NCI-H2171 (cell line): ENCODE measurements at regions not wholly inside any gene's neighbourhood (a gene's known extent, or its start where the extent isn't known, plus 50 kb on each side); places are given as distances from the start of the nearest gene placed in this dataset.

ENCODE experiments used
- DNase-seq: peaks from one replicate; lab custom pipeline; 2025; lab: John Stamatoyannopoulos, UW

DNA sequence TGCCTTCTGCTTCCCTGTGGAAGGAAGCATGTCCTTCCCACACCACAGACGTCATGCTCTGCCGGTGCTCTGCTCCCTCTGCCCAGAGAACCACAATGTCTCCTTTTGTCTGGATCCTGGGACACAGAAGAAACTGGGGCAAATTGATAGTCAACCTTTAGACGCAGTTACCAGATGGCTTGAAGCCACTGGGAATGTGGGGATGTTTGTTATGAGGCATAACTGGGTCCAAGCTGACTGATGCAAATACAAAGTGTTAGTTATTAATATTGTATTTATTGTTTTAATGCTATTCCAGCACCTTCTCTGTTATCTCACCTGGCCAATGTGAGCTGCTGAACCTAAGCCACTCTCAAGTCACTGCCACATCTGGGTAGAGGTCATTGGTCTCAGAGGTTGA lies 322.2 kb downstream of the SHANK2 start:
- DNase-seq: no peak

DNA sequence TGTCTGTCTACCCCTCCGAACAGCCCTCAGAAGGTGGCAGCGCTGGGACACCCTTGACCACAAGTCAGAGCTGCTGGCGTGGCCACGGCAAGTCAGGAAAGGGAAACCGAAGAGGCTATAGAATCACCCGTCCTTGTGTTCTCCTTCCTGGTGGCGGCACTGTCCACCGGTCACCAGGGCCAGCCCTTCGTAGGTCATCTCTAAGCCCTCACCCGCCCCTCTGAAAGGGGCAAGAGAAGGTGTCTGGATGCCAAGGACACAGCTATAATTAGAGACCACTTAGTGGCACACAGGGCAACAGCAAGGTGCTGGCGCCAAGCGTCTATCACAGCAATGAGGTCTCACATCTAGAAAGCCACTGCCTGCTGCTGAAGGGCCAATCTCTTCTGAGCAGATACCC lies 320.9 kb downstream of the SHANK2 start:
- no peak for DNase-seq

DNA sequence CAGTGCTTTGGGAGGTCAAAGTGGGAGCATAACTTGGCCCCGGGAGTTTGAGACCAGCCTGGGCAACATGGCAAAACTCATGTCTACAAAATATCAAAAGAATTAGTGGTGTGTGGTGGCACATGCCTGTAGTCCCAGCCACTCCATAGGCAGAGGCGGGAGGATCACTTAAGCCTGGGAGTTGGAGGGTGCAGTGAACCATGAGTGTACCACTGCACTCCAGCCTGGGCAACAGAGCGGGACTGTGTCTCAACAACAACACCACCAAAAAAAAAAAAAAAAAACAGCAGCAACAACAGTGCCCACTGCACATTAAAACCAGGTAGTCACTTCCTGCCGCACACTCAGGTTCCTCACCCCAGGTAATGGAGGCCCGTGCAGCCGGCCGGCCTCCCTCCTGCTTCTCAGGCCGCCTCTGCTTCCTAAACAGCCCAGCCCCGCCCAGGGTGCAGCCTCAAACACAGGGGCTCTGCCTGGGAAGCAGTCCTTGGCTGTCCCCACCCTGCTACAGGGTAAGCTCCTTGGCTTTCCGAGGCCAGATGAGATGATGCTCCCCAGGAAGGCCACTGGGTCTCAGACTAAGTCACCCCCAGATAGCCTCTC lies 318.3 kb downstream of the SHANK2 start:
- DNase-seq: no peak

DNA sequence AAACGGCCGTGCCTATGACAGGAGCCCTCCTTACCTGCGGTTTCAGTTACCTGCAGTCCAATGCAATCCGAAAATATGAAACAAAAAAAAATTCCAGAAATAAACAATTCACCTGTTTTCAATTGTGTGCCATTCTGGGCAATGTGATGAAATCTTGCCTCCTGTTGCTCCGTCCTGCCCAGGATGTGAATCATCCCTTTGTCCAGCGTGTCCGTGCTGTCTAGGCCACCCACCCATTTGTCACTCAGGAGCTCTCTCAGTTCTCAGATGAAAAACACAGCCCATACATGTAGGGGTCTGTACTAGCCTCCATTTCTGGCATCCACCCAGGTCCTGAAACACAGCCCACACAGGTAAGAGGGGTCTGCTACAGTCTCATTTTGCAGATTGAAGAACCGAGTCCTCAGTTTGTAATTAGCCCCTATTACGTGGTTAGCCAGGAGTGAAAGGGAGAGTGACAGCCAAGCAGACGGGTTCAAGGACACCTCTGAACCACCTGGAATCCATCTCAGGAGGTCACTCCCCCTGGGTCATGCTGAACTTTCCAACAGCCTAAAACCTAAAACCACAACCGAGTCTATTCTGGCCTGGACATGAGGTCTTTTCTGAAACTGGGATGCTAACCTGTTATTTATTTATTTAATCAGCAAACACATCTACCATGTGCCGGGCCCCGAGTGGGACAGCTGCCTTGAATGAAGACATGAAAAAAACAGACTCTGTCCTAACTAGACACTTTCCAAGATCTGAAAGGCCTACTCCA lies 317.2 kb downstream of the SHANK2 start:
- DNase-seq: no peak

DNA sequence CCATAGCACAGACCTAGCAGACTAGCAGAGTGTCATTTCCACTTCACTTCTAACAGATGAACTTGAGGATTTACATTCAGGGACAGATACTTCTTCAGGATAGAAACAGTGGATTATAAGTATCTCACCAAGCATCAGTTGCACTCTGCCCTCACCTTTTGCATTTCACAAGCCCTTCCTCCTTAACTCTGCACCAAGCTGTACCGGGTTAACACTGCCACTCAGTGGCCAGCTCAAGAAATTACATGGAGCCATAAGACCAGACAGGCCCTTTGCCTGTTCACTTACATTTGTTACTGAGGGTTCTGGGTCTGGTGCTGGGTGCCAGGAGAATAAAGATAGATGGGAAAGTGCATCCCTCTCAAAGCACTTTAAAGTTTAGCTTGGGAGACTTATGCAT lies 309.8 kb downstream of the SHANK2 start:
- no peak for DNase-seq

DNA sequence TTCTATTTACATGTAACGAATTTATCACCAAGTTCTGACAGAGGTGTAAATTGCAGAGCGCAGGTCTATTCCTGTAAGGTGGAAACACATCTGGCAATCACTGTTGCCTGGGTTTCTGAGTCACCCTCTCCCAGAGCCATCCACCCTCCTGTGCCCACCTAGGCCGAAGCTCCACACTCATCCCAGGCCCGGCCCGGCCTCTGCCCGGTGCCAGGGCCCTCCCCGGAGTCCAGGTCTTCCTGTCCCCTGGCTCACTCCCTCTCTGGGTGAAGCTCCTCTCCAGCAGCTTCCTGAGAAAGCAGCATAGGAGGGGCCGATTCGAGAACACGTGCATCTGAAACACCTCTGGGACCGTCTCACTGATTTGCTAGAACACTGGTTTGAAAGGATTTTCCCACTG lies 308.2 kb downstream of the SHANK2 start:
- DNase-seq: no peak

DNA sequence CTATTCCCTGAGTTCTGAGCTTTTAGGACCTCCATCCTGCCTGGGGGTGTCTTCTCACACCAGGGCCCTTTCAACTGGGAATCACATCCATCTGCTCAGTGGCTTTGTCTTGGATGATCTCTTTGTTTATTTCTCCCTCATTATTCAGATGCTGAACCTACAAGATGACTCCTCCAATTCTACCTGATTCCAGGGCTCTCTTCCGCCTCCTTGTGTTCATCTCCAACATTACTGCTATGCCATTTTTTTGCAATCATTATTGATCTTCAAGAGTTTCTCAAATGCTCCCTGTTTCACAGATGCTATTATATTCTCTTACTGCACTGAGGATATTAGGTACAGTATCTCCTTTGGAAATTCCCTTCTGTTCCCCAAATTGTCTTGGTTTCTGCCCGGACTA lies 307.7 kb downstream of the SHANK2 start:
- no peak for DNase-seq

DNA sequence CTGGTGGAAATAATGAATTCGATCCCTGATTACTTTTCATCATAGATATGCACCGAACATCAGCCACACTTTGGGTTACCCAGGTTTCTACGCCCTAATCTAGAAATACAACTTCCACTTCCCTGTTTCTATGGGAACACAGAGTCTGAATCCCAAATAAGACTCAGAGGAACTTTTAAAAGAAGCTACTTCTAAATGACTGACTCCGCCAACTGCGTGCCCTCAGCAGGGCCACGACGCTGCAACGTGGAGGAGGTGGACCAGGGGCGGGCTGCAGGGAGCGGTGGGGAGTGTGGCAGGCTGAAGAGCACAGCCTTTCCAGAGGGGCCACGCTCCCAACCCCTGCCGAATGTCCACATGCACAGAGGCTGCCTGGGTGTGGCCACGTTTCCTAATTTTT lies 304.0 kb downstream of the SHANK2 start:
- no peak for DNase-seq

DNA sequence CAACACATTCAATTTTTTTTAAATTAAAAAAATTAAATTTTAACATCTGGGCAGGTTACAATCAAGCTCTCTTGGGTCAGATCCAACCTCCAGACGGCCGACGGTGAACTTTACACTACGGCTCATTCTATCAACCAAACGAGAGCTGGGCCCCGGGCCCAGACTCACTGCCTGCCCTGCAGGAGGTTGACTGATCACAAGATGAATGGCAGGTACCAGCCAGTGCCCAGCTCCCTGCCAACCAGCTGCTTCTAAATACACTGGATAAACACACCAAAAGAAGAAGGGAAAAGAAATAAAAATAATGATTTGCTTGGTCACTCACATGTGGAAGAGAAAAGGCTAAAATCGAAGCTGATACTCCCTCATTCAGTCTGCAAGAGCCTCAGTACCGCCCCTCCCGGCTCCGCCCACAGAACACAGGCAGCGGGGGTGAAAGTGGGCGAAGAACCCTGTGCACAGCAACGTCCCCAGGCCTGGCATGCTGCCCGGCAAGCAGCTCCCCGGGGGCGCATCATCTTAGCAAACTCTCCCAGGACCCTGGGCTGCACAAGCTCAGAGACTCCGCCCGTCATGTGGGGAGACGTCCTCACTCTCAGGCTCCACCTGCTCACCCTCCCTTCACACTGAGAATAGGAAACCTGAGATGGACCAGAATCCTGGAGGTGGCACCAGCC lies 303.4 kb downstream of the SHANK2 start:
- peak; percentile 97 for DNase-seq

DNA sequence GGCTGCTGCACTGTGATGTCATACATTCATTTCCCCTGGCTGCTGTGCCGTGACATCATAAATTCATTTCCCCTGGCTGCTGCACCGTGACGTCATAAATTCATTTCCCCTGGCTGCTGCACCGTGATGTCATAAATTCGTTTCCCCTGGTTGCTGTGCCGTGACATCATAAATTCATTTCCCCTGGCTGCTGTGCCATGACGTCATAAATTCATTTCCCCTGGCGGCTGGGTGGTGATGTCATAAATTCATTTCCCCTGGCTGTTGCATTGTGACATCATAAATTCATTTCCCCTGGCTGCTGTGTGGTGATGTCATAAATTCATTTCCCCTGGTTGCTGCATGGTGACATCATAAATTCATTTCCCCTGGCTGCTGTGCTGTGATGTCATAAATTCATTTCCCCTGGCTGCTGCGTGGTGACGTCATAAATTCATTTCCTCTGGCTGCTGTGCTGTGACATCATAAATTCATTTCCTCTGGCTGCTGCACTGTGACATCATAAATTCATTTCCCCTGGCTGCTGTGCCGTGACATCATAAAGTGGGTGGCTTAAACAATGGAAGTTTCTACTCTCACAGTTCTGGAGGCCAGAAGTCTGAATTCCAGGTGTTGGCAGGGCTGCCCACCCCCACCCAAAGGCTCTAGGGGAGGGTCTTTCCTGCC lies 301.1 kb downstream of the SHANK2 start:
- no peak for DNase-seq

DNA sequence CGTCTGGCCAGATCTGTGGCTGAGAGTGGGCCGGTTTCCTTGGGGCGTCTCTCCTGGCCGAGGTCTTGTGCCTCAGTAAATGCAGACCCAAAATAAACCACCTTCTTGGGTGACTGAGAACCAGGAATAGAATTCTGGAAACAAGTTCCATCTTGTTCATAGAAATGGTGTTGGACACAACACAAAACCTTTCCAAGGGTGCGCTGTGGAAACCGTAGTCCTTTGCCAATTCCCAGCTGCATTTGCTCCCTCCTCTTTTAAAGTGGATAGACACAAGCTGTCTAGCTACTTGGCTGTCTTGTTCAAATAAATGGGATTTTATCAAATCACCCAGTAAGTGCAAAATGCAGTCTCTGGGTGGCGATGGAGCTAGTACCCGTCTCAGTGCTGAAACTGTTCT lies 300.2 kb downstream of the SHANK2 start:
- peak; percentile 7 for DNase-seq

DNA sequence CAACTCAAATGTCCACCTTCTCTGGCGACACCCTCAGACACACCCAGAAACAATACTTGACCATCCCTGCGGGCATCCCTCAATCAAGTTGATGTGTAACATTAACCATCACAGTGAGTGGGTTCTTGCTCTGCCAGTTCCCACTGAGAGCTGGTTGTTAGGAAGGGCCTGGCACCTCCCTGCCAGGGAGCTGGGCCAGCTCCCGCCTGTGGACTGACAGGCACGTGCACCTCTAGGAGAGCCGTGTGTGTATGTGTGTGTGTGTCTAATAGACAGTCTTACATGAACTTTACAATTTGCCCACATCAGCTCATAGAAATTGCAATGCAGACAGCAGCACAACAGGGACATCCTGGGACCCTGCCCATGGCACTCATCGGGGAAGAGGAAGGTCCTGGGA lies 298.7 kb downstream of the SHANK2 start:
- no peak for DNase-seq

DNA sequence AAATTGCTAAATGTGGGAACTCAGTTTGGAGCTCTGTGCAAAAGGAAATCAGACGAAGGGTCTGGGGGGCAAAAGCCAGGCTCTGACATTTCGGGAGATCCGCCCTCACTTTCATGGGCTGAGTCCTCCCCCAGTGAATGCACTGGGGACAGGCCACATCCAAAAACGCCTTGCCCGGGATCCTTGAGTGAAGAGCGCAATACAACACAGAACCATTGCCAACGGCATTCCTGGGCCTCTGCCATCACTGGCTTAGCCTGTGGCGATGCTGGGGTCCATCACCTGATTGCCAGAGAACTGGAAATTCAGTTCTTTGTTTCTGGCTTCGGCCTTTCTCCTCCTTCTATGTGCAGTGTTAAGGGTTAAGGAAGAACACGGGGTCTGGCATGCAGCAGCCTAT lies 297.9 kb downstream of the SHANK2 start:
- no peak for DNase-seq
